Transverse colon (tissue), 4 donors: ENCODE measurements at regions not wholly inside any gene's neighbourhood (a gene's known extent, or its start where the extent isn't known, plus 50 kb on each side); places are given as distances from the start of the nearest gene placed in this dataset.

Experiments used
- DNase-seq: peaks from one replicate; pipeline ENCODE4 v3.0.0-alpha.2; 2019
- H3K27ac ChIP-seq, 4 donors: fragments of 200-600 bp; sonication (generic); 2 replicates each; pipeline ENCODE4 v1.5.1; 2016 to 2018; ENCODE audit warnings: inconsistent platforms in 4 of 4
- H3K27me3 ChIP-seq: fragments of 200-600 bp; sonication (generic); 2 replicates; pipeline ENCODE4 v1.5.1; 2017; ENCODE audit warnings: inconsistent platforms
- H3K36me3 ChIP-seq, 4 donors: fragments of 200-600 bp; sonication (generic); 2 replicates each; pipeline ENCODE4 v1.5.1; 2017 to 2019; ENCODE audit warnings: inconsistent platforms in 4 of 4
- H3K4me1 ChIP-seq, 4 donors: fragments of 200-600 bp; sonication (generic); 2 replicates each; pipeline ENCODE4 v1.5.1; 2017 to 2020; ENCODE audit warnings: inconsistent platforms in 4 of 4
- H3K4me3 ChIP-seq, 4 donors: fragments of 200-600 bp; sonication (generic); 1 replicate in 1 of 4; 2 replicates in 3 of 4; pipeline versions ENCODE4 v1.5.1 to v1.6.1; 2017 to 2019; ENCODE audit warnings: inconsistent platforms in 4 of 4
- H3K9me3 ChIP-seq, 2 donors: fragments of 200-600 bp; sonication (generic); 2 replicates each; pipeline ENCODE4 v1.5.1; 2017 to 2019; ENCODE audit warnings: inconsistent platforms in 2 of 2
- CTCF ChIP-seq, 5 experiments: fragments of 200-600 bp in 3 of 5; fragments of 450-650 bp in 2 of 5; sonication (generic) in 3 of 5; IDR thresholded peaks; 1 replicate in 2 of 5; 2 replicates in 3 of 5; pipeline ENCODE4 v1.5.1; 2016 to 2017; ENCODE audit warnings: antibody characterized with exemption in 5 of 5, inconsistent platforms in 3 of 5, mild to moderate bottlenecking in 2 of 5, moderate library complexity in 1 of 5
- EP300 ChIP-seq: sonication (generic); formaldehyde crosslinking; IDR thresholded peaks from one replicate; pipeline ENCODE4 v1.6.1; 2017; ENCODE audit warnings: antibody characterized with exemption, low read depth
- POLR2A ChIP-seq: fragments of 450-650 bp; IDR thresholded peaks from one replicate; pipeline ENCODE4 v1.6.1; 2016; ENCODE audit warnings: antibody characterized with exemption, mild to moderate bottlenecking, moderate library complexity
- POLR2AphosphoS5 ChIP-seq, 3 donors: sonication (generic); formaldehyde crosslinking; IDR thresholded peaks; one replicate each; pipeline ENCODE4 v1.6.1; 2016; ENCODE audit warnings: antibody characterized with exemption in 3 of 3
- WGBS, 2 donors: methylation state at CpG; one replicate each; pipeline ENCODE4 v1.1.5; 2018; ENCODE audit warnings: low coverage in 1 of 2; 5-methylcytosine and 5-hydroxymethylcytosine counted together
- in situ Hi-C, 4 donors: fragments of 200-750 bp; cut with MboI; loops; one replicate each; pipeline versions ENCODE4 v1.15.0 to v1.15.1; 2017; ENCODE audit warnings: low sequenced_read_pairs in 3 of 4, low pct_ligation_motif_present in 1 of 4, low pct_unique_long_range_greater_than_20kb in 1 of 4
- intact Hi-C: fragments of 100-400 bp; cut with DNase I; formaldehyde crosslinking; loops from one replicate; pipeline ENCODE4 v1.15.1; 2023; ENCODE audit warnings: low total_unique reads

- in situ Hi-C loops: no loop called here
- no peaks in the 10 kb centered on the region for H3K9me3 ChIP-seq
- no peak for DNase-seq
- TF ChIP-seq CTCF (IDR thresholded peaks at IDR 0.05) (no peak), POLR2A (no peak), EP300 (no peak), POLR2AphosphoS5 (IDR thresholded peaks at IDR 0.05) (no peak)
- 76 to 81% methylated on average over 6 of the region's 6 CpGs for WGBS, 2 donors
- H3K4me3 ChIP-seq: no peak overlapping the region
- H3K36me3 ChIP-seq: no peaks in the 10 kb centered on the region
- H3K4me1 ChIP-seq: no peaks in the 10 kb centered on the region
- intact Hi-C loops: no loop called here
- H3K27ac ChIP-seq: no peak overlapping the region
- H3K27me3 ChIP-seq: no peaks in the 10 kb centered on the region
Observed at GRCh38 chr6:91653076-91653723, 1066.3 kb upstream of the MAP3K7 start.

DNA sequence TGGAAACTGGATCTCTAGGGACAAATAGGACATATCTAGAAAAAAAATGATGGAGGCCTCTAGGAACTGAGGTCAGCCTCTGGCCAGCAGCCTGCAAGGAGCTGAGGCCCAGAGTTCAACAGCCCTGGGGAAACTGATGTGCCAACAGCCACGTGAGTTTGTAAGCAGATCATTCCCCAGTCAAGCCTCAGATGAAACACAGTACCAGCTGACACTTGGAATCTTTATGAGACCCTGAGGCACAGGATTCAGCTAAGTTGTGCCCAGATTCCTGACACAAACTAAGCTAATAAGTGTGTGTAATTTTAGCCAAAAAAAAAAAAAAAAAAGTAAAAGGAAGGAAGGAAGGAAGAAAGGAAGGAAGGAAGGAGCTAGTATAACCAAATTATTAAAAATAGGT is 1059.8 kb upstream of the MAP3K7 start:
- H3K9me3 ChIP-seq: no peaks in the 10 kb centered on the region
- in situ Hi-C loops: no loop called here

DNA sequence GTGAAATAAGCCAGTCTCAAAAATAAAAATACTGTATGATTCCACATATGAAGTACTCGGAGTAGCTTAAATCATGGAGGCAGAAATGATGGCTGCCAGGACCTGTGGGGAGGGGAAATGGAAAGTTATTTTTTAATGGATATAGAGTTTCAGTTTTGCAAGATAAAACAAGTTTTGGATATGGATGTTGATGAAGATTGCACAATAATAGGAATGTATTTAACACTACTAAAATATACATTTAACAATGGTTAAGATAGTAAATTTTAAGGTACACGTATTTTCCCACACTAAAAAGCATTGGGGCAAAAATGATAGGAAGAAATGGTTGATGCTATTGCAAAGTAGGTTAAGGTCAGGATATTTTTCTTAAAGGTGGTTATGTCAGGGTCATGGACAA is 1058.9 kb upstream of the MAP3K7 start:
- no peaks in the 10 kb centered on the region for H3K36me3 ChIP-seq
- no peaks in the 10 kb centered on the region for H3K9me3 ChIP-seq
- no peaks in the 10 kb centered on the region for H3K4me1 ChIP-seq
- intact Hi-C loops (no loop called here), in situ Hi-C loops (no loop called here)
- TF ChIP-seq EP300: no peak
- TF ChIP-seq POLR2AphosphoS5 (IDR thresholded peaks at IDR 0.05): no peak
- TF ChIP-seq CTCF (IDR thresholded peaks at IDR 0.05): no peak
- no peak for TF ChIP-seq POLR2A
- WGBS, 2 donors: 61 to 79% methylated on average over 2 of the region's 2 CpGs
- no peak overlapping the region for H3K27ac ChIP-seq
- DNase-seq: no peak
- no peaks in the 10 kb centered on the region for H3K27me3 ChIP-seq
- H3K4me3 ChIP-seq: no peak overlapping the region

More for the DNA sequence above, 1059.8 kb upstream of the MAP3K7 start:
- intact Hi-C loops: no loop called here
- 0 to 27% methylated on average over 1 of the region's 1 CpG for WGBS, 2 donors
- Histone ChIP-seq H3K4me1 (no peaks in the 10 kb centered on the region), H3K27me3 (no peaks in the 10 kb centered on the region), H3K36me3 (no peaks in the 10 kb centered on the region), H3K27ac (no peak overlapping the region), H3K4me3 (no peak overlapping the region)
- TF ChIP-seq POLR2AphosphoS5 (IDR thresholded peaks at IDR 0.05) (no peak), EP300 (no peak), POLR2A (no peak), CTCF (IDR thresholded peaks at IDR 0.05) (no peak)
- DNase-seq: no peak

DNA sequence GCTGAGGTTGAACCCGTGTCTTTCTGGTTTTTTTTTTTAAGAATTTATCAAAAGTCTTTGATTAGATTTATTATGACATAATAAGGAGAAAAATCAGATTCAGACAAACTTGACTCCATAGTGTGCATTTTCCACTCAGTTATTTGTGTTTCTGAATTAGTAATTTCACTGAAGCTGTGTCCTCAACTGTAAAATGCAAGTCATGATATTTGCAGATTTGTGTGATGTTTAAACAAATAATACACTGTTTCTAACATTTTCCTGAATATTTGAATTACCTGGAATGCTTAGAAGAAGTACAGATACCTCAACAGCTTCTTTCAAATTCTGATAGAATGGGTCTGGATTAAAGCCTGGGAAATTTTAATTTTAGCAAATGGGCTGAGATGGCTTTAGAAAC is 1050.3 kb upstream of the MAP3K7 start:
- Histone ChIP-seq H3K9me3 (no peaks in the 10 kb centered on the region), H3K4me1 (no peaks in the 10 kb centered on the region), H3K36me3 (no peaks in the 10 kb centered on the region), H3K27me3 (no peaks in the 10 kb centered on the region), H3K4me3 (no peak overlapping the region), H3K27ac (no peak overlapping the region)
- intact Hi-C loops (no loop called here), in situ Hi-C loops (no loop called here)
- 64 to 65% methylated on average over 1 of the region's 1 CpG for WGBS, 2 donors
- TF ChIP-seq POLR2AphosphoS5 (IDR thresholded peaks at IDR 0.05) (no peak), POLR2A (no peak), CTCF (IDR thresholded peaks at IDR 0.05) (no peak), EP300 (no peak)
- no peak for DNase-seq
